BE2C (cell line): ENCODE measurements at regions not wholly inside any gene's neighbourhood (a gene's known extent, or its start where the extent isn't known, plus 50 kb on each side); places are given as distances from the start of the nearest gene placed in this dataset.

Experiments used
- DNase-seq: peaks from one replicate; pipeline ENCODE4 v3.0.0-alpha.2; 2020
- H3K27me3 ChIP-seq: fragments of 250-450 bp; sonication (Bioruptor Pico); 2 replicates; pipeline ENCODE4 v1.5.1; 2020; ENCODE audit warnings: mild to moderate bottlenecking
- H3K36me3 ChIP-seq: fragments of 250-450 bp; sonication (Bioruptor Pico); 2 replicates; pipeline ENCODE4 v1.5.1; 2020; ENCODE audit warnings: mild to moderate bottlenecking
- H3K4me1 ChIP-seq: fragments of 250-450 bp; sonication (Bioruptor Pico); 2 replicates; pipeline ENCODE4 v1.5.1; 2020
- H3K4me3 ChIP-seq: 2 replicates; pipeline ENCODE4 v1.5.1; 2011; ENCODE audit warnings: low read depth, low read length
- H3K9me3 ChIP-seq: fragments of 250-450 bp; sonication (Bioruptor Pico); 2 replicates; pipeline ENCODE4 v1.5.1; 2020
- CTCF ChIP-seq: IDR thresholded peaks from 2 replicates; pipeline ENCODE4 v1.5.1; 2012; ENCODE audit warnings: mild to moderate bottlenecking, low read depth, low read length

GRCh38 chr7:130909161-130909836 is 175.3 kb upstream of the KLF14 start:
- DNase-seq = no peak
- H3K4me1 ChIP-seq = no peaks in the 10 kb centered on the region
- no peaks in the 10 kb centered on the region for H3K9me3 ChIP-seq
- no peak overlapping the region for H3K4me3 ChIP-seq
- no peaks in the 10 kb centered on the region for H3K27me3 ChIP-seq
- no peaks in the 10 kb centered on the region for H3K36me3 ChIP-seq
- TF ChIP-seq CTCF = no peak

DNA sequence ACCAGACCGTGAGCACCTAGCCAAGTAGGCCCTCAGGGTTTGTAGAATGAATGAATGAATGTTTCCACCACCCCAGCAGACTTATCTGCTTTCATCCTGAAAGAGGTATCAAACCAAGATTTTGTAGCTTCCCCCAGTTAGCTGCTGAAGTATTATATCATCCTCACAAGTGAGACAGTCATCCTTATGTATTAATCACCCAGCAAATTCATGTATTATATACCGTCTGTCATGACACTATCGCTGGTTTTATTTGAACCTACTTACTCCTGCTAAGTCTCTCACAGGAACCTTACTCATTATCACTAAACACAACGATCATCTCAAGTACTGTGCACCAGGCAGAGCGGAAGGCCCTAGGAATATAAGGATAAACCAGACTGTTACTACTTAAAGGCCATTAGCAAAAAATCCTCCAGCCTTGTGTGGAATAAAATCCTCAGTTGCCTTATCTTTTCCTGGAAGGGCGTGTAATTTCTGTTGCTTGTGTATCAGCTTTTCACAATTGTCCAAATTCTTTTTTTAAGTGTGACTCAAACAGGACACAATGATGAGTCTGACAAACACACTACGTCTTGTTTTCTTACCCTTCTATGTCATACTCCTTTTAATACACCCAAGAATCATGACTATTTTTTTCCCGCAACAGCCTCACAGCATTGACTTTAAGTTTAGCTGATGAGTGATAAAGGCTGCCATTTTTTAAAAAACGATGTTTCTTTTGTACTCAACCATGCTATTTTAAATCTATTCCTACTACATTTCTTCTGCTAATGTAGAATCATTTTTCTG is 176.1 kb upstream of the KLF14 start:
- Histone ChIP-seq H3K4me1 (no peaks in the 10 kb centered on the region), H3K9me3 (no peaks in the 10 kb centered on the region), H3K27me3 (no peaks in the 10 kb centered on the region), H3K36me3 (no peaks in the 10 kb centered on the region), H3K4me3 (no peak overlapping the region)
- DNase-seq = no peak
- no peak for TF ChIP-seq CTCF

- Histone ChIP-seq H3K4me3 (no peak overlapping the region), H3K27me3 (no peaks in the 10 kb centered on the region), H3K4me1 (no peaks in the 10 kb centered on the region), H3K36me3 (no peaks in the 10 kb centered on the region), H3K9me3 (no peaks in the 10 kb centered on the region)
- no peak for DNase-seq
- no peak for TF ChIP-seq CTCF
Observed at GRCh38 chr7:130910949-130911944, 177.2 kb upstream of the KLF14 start.

DNA sequence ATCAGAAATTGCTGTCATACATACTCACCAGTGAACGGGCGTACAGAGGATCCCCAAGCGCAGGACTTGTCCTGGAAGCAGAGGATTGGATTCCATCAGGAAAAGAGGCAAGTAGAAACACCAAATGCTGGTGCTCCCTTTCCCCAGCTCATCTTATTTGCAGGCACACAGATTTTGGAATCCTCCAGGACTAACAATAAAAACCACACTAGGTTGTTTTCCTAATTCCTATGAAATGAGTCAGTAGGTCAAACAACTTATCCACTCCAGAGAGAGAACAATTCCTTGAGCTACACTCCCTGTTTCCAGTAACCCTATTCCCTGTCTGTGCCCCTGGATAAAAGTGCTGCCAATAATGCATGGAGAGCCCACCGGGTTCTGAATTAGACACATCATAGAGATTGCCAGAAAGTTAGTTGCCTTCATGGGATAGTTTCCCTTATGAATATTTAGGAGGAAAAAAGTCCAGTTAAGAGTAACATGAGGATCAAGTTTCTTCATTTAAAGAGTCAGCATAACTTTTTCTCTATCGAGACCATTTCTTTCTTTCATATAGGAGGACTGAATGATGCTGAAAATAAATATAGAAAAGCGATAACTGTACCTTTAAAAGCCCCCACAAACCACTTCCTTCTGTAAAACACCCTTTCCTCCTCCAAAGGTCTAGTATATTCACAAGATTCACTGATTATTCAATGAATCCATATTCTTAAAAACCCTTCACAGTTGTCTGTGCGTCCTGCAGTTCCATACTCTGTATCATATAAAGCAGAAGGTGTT is 178.3 kb upstream of the KLF14 start:
- Histone ChIP-seq H3K36me3 (no peaks in the 10 kb centered on the region), H3K4me1 (no peaks in the 10 kb centered on the region), H3K9me3 (no peaks in the 10 kb centered on the region), H3K4me3 (no peak overlapping the region), H3K27me3 (no peaks in the 10 kb centered on the region)
- no peak for TF ChIP-seq CTCF
- no peak for DNase-seq

- no peak overlapping the region for H3K4me3 ChIP-seq
- TF ChIP-seq CTCF = no peak
- H3K9me3 ChIP-seq = no peaks in the 10 kb centered on the region
- no peak for DNase-seq
- H3K4me1 ChIP-seq = no peaks in the 10 kb centered on the region
- no peaks in the 10 kb centered on the region for H3K27me3 ChIP-seq
- no peaks in the 10 kb centered on the region for H3K36me3 ChIP-seq
Observed at GRCh38 chr7:130912862-130913638, 179.0 kb upstream of the KLF14 start.
